ENCODE measurements at regions not wholly inside any gene's neighbourhood (a gene's known extent, or its start where the extent isn't known, plus 50 kb on each side); places are given as distances from the start of the nearest gene placed in this dataset.

- TF ChIP-seq, protein P1, sequence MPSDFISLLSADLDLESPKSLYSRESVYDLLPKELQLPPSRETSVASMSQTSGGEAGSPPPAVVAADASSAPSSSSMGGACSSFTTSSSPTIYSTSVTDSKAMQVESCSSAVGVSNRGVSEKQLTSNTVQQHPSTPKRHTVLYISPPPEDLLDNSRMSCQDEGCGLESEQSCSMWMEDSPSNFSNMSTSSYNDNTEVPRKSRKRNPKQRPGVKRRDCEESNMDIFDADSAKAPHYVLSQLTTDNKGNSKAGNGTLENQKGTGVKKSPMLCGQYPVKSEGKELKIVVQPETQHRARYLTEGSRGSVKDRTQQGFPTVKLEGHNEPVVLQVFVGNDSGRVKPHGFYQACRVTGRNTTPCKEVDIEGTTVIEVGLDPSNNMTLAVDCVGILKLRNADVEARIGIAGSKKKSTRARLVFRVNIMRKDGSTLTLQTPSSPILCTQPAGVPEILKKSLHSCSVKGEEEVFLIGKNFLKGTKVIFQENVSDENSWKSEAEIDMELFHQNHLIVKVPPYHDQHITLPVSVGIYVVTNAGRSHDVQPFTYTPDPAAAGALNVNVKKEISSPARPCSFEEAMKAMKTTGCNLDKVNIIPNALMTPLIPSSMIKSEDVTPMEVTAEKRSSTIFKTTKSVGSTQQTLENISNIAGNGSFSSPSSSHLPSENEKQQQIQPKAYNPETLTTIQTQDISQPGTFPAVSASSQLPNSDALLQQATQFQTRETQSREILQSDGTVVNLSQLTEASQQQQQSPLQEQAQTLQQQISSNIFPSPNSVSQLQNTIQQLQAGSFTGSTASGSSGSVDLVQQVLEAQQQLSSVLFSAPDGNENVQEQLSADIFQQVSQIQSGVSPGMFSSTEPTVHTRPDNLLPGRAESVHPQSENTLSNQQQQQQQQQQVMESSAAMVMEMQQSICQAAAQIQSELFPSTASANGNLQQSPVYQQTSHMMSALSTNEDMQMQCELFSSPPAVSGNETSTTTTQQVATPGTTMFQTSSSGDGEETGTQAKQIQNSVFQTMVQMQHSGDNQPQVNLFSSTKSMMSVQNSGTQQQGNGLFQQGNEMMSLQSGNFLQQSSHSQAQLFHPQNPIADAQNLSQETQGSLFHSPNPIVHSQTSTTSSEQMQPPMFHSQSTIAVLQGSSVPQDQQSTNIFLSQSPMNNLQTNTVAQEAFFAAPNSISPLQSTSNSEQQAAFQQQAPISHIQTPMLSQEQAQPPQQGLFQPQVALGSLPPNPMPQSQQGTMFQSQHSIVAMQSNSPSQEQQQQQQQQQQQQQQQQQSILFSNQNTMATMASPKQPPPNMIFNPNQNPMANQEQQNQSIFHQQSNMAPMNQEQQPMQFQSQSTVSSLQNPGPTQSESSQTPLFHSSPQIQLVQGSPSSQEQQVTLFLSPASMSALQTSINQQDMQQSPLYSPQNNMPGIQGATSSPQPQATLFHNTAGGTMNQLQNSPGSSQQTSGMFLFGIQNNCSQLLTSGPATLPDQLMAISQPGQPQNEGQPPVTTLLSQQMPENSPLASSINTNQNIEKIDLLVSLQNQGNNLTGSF (CRISPR knock-in tag; IDR thresholded peaks at IDR 0.05): no peak
- no peak for TF ChIP-seq ZC3H13 (CRISPR knock-in tag; IDR thresholded peaks at IDR 0.05)
Observed at GRCh38 chr10:63887023-63887589, 365.9 kb downstream of the REEP3 start (continued).

GRCh38 chr10:63887600-63888370 is 366.6 kb downstream of the REEP3 start:
- POLR2A ChIA-PET: no interaction called here
- Histone ChIP-seq H3K79me2 (ENCODE audit: insufficient read depth, low read length) (no peaks in the 10 kb centered on the region), H4K20me1 (ENCODE audit: insufficient read depth, low read length) (no peaks in the 10 kb centered on the region), H3K27me3 (ENCODE audit: control insufficient read depth in 1 of 2, insufficient read depth in 2 of 2, low read length in 2 of 2) (peaks cover 1 to 3% of the 10 kb centered on the region in 2 experiments; a peak in 2 of 5 replicates), H3K9me3 (ENCODE audit: low read length) (peaks cover 5% of the 10 kb centered on the region; the same call in 1 of the 2 replicates), H3K4me2 (ENCODE audit: low read depth, low read length) (no peak overlapping the region), H3K27ac (ENCODE audit: extremely low read length, insufficient read depth, low read length) (no peak overlapping the region), H3K9ac (ENCODE audit: insufficient read depth, low read depth, low read length) (no peak overlapping the region), H3K4me1 (ENCODE audit: insufficient read depth, low read length) (peaks cover 5% of the 10 kb centered on the region; the same call in 1 of the 2 replicates), H2AFZ (ENCODE audit: low read length) (no peak overlapping the region), H3K36me3 (replicated peaks in 1 of 2; ENCODE audit: control insufficient read depth in 1 of 2, insufficient read depth in 2 of 2, low read length in 2 of 2) (no peaks in the 10 kb centered on the region), H3K4me3 (replicated peaks in 1 of 3; ENCODE audit: insufficient read depth in 1 of 3, low read depth in 2 of 3, low read length in 3 of 3) (no peak overlapping the region)
- CTCF ChIA-PET (ENCODE audit: low intra/inter-chr PET ratio, low total read pairs): no interaction called here
- BruUV-seq (replicated peaks): no TSS peak
- FAIRE-seq (no peak), DNase-seq (ENCODE audit: low spot score) (no peak), ATAC-seq (no peak; the same call in 2 of the 3 replicates)
- WGBS (ENCODE audit: low lambda C conversion rate): 46% methylated on average over 5 of the region's 5 CpGs
- intact Hi-C loops (cut with micrococcal nuclease; ENCODE audit: unreplicated experiment): no loop called here
- in situ Hi-C loops (cut with HindIII; ENCODE audit: extremely low pct_ligation_motif_present, low pct_unique_long_range_greater_than_20kb): no loop called here
- TF ChIP-seq, protein P2, sequence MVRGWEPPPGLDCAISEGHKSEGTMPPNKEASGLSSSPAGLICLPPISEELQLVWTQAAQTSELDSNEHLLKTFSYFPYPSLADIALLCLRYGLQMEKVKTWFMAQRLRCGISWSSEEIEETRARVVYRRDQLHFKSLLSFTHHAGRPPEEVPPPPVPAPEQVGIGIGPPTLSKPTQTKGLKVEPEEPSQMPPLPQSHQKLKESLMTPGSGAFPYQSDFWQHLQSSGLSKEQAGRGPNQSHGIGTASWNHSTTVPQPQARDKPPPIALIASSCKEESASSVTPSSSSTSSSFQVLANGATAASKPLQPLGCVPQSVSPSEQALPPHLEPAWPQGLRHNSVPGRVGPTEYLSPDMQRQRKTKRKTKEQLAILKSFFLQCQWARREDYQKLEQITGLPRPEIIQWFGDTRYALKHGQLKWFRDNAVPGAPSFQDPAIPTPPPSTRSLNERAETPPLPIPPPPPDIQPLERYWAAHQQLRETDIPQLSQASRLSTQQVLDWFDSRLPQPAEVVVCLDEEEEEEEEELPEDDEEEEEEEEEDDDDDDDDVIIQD (CRISPR knock-in tag; IDR thresholded peaks at IDR 0.05; ENCODE audit: low read depth): no peak
- TF ChIP-seq TP53 (CRISPR knock-in tag; conservative IDR thresholded peaks at IDR 0.05) (no peak), MED8 (CRISPR knock-in tag; IDR thresholded peaks at IDR 0.05; ENCODE audit: insufficient replicate concordance) (no peak), NPAS2 (CRISPR knock-in tag; IDR thresholded peaks at IDR 0.05; ENCODE audit: borderline replicate concordance) (no peak), ZNF292 (CRISPR knock-in tag; IDR thresholded peaks at IDR 0.05; ENCODE audit: borderline replicate concordance, low read depth) (no peak)
- TF ChIP-seq, protein P3, sequence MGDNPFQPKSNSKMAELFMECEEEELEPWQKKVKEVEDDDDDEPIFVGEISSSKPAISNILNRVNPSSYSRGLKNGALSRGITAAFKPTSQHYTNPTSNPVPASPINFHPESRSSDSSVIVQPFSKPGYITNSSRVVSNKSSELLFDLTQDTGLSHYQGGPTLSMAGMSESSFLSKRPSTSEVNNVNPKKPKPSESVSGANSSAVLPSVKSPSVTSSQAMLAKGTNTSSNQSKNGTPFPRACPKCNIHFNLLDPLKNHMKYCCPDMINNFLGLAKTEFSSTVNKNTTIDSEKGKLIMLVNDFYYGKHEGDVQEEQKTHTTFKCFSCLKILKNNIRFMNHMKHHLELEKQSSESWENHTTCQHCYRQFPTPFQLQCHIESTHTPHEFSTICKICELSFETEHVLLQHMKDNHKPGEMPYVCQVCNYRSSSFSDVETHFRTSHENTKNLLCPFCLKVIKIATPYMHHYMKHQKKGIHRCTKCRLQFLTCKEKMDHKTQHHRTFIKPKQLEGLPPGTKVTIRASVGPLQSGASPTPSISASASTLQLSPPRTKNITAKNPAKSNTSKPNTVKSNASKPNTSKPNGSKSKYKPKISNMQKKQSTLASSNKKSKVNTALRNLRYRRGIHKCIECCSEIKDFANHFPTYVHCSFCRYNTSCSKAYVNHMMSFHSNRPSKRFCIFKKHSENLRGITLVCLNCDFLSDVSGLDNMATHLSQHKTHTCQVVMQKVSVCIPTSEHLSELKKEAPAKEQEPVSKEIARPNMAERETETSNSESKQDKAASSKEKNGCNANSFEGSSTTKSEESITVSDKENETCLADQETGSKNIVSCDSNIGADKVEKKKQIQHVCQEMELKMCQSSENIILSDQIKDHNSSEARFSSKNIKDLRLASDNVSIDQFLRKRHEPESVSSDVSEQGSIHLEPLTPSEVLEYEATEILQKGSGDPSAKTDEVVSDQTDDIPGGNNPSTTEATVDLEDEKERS (CRISPR knock-in tag; IDR thresholded peaks at IDR 0.05): no peak

Data from HepG2 (cell line).